ENCODE measurements at regions not wholly inside any gene's neighbourhood (a gene's known extent, or its start where the extent isn't known, plus 50 kb on each side); places are given as distances from the start of the nearest gene placed in this dataset.

DNA sequence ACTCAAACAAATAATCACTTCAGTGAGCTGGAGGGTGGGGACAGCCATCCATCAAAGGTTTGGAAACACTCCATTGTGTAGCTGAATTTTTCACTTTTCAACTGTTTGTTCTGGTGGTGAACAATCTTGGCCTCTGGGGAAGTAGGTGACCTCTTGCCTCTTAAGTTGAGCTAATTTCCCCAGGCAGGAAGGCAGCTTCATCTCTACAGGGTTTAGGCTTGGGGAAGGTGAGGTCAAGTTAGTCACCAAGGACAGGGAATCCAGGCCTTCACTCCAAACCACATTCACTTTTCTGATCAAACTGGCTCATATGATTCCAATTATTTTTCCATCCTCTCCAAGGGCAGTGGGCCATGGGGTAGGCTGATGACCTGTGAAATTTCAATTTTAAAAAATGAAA lies 138.3 kb upstream of the HABP2 start:
- no peaks in the 10 kb centered on the region for H3K79me2 ChIP-seq (ENCODE audit: insufficient read depth, low read length)
- H3K27me3 ChIP-seq (ENCODE audit: insufficient read depth, low read length), result no peaks in the 10 kb centered on the region
- TF ChIP-seq EZH2 (IDR thresholded peaks at IDR 0.05; ENCODE audit: borderline replicate concordance, low read length) (no peak), CTCF (IDR thresholded peaks at IDR 0.05; ENCODE audit: low read length) (no peak)
- no peaks in the 10 kb centered on the region for H3K9me3 ChIP-seq (ENCODE audit: low read length)
- H4K20me1 ChIP-seq (ENCODE audit: insufficient read depth, low read length), result no peaks in the 10 kb centered on the region
- H2AFZ ChIP-seq (ENCODE audit: low read length), result no peak overlapping the region
- H3K9ac ChIP-seq (ENCODE audit: low read length), result no peak overlapping the region
- H3K27ac ChIP-seq (ENCODE audit: low read depth, low read length, poor library complexity, severe bottlenecking), result no peak overlapping the region
- no peak overlapping the region for H3K4me2 ChIP-seq (ENCODE audit: low read length)
- no peaks in the 10 kb centered on the region for H3K4me1 ChIP-seq (ENCODE audit: insufficient read depth, low read length, severe bottlenecking)
- H3K36me3 ChIP-seq (ENCODE audit: insufficient read depth, low read length), result no peaks in the 10 kb centered on the region; the same call in 1 of the 2 replicates
- no peaks in the 10 kb centered on the region for H3K9me2 ChIP-seq (ENCODE audit: low read depth, low read length)
- H3K4me3 ChIP-seq (ENCODE audit: low read depth, low read length, poor library complexity, severe bottlenecking), result no peak overlapping the region
- no peaks in the 10 kb centered on the region for H3F3A ChIP-seq (ENCODE audit: insufficient read depth, low read length)

- Histone ChIP-seq H4K20me1 (ENCODE audit: insufficient read depth, low read length) (no peaks in the 10 kb centered on the region), H2AFZ (ENCODE audit: low read length) (no peak overlapping the region), H3K9ac (ENCODE audit: low read length) (no peak overlapping the region), H3K27me3 (ENCODE audit: insufficient read depth, low read length) (no peaks in the 10 kb centered on the region), H3K27ac (ENCODE audit: low read depth, low read length, poor library complexity, severe bottlenecking) (no peak overlapping the region), H3K9me3 (ENCODE audit: low read length) (no peaks in the 10 kb centered on the region), H3K36me3 (ENCODE audit: insufficient read depth, low read length) (no peaks in the 10 kb centered on the region; the same call in 1 of the 2 replicates), H3K79me2 (ENCODE audit: insufficient read depth, low read length) (no peaks in the 10 kb centered on the region), H3K4me1 (ENCODE audit: insufficient read depth, low read length, severe bottlenecking) (no peaks in the 10 kb centered on the region), H3K4me2 (ENCODE audit: low read length) (no peak overlapping the region), H3K9me2 (ENCODE audit: low read depth, low read length) (no peaks in the 10 kb centered on the region), H3F3A (ENCODE audit: insufficient read depth, low read length) (no peaks in the 10 kb centered on the region), H3K4me3 (ENCODE audit: low read depth, low read length, poor library complexity, severe bottlenecking) (no peak overlapping the region)
- TF ChIP-seq EZH2 (IDR thresholded peaks at IDR 0.05; ENCODE audit: borderline replicate concordance, low read length) (no peak), CTCF (IDR thresholded peaks at IDR 0.05; ENCODE audit: low read length) (no peak)
These were observed 137.6 kb upstream of the HABP2 start for GRCh38 chr10:113415246-113415645.

- Histone ChIP-seq H3K9me2 (ENCODE audit: low read depth, low read length) (no peaks in the 10 kb centered on the region), H3K27me3 (ENCODE audit: insufficient read depth, low read length) (no peaks in the 10 kb centered on the region; the same call in 1 of the 2 replicates)
- TF ChIP-seq CTCF (IDR thresholded peaks at IDR 0.05; ENCODE audit: low read length) (no peak), EZH2 (IDR thresholded peaks at IDR 0.05; ENCODE audit: borderline replicate concordance, low read length) (no peak)
These were observed 132.7 kb upstream of the HABP2 start for GRCh38 chr10:113420057-113420732.

More at GRCh38 chr10:113420057-113420732, 132.7 kb upstream of the HABP2 start:
- Histone ChIP-seq H3K4me1 (ENCODE audit: insufficient read depth, low read length, severe bottlenecking) (no peaks in the 10 kb centered on the region), H3K4me3 (ENCODE audit: low read depth, low read length, poor library complexity, severe bottlenecking) (no peak overlapping the region), H2AFZ (ENCODE audit: low read length) (no peak overlapping the region), H4K20me1 (ENCODE audit: insufficient read depth, low read length) (no peaks in the 10 kb centered on the region), H3K27ac (ENCODE audit: low read depth, low read length, poor library complexity, severe bottlenecking) (no peak overlapping the region), H3K36me3 (ENCODE audit: insufficient read depth, low read length) (no peaks in the 10 kb centered on the region; the same call in 1 of the 2 replicates), H3F3A (ENCODE audit: insufficient read depth, low read length) (no peaks in the 10 kb centered on the region), H3K9ac (ENCODE audit: low read length) (no peak overlapping the region), H3K9me3 (ENCODE audit: low read length) (no peaks in the 10 kb centered on the region), H3K4me2 (ENCODE audit: low read length) (no peak overlapping the region), H3K79me2 (ENCODE audit: insufficient read depth, low read length) (no peaks in the 10 kb centered on the region)

Measured in OCI-LY1 (cell line).